ENCODE measurements at regions not wholly inside any gene's neighbourhood (a gene's known extent, or its start where the extent isn't known, plus 50 kb on each side); places are given as distances from the start of the nearest gene placed in this dataset. TPM values are rescaled to one million over a fixed set of nuclear protein-coding genes. Genes with fewer than 3 reads are reported as not detected.

DNA sequence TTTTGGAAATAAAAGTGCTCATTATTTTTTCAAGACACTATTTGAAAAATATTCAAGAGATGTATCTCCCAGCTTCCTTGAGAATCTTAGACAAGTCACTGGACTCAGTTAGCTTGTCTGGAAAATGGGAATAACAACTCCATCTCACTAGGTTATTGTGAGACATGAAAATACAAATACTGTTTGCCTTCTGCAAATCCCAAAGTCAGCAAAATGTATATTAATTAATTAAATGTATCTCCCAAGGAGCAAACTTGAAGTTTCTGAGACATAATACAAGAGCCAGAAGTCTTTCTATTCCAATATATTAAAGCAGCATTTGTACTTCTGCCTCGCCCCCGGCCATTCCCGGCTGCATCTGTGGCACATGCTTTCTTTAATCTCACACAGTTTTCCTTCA, 54.6 kb upstream of the ID4 start:
- DNase-seq (no peak), ATAC-seq (no peak)
- no TSS peak for BruUV-seq (replicated peaks)
- no peaks in the 10 kb centered on the region for H3F3A ChIP-seq (ENCODE audit: low read length, unreplicated experiment)
- no peaks in the 10 kb centered on the region for H3K27me3 ChIP-seq (ENCODE audit: low read length)
- POLR2A ChIA-PET (ENCODE audit: unreplicated experiment): no interaction called here
- H4K20me1 ChIP-seq (ENCODE audit: low read length): no peaks in the 10 kb centered on the region
- H3K27ac ChIP-seq (ENCODE audit: low read length): no peak overlapping the region
- no peak overlapping the region for H3K4me2 ChIP-seq (ENCODE audit: low read length)
- no peaks in the 10 kb centered on the region for H3K9me3 ChIP-seq (ENCODE audit: low read length)
- H3K9ac ChIP-seq (ENCODE audit: low read length): no peak overlapping the region
- H3K9me2 ChIP-seq (replicated peaks; ENCODE audit: low read length): no peaks in the 10 kb centered on the region
- no peak overlapping the region for H2AFZ ChIP-seq (ENCODE audit: low read length)
- no peaks in the 10 kb centered on the region for H3K36me3 ChIP-seq (ENCODE audit: low read depth, low read length)
- no peaks in the 10 kb centered on the region for H3K4me1 ChIP-seq (ENCODE audit: insufficient read depth, low read length)
- TF ChIP-seq EZH2 (IDR thresholded peaks at IDR 0.05; ENCODE audit: low read length, unreplicated experiment): no peak
- no peak for TF ChIP-seq EZH2phosphoT487 (IDR thresholded peaks at IDR 0.05; ENCODE audit: borderline replicate concordance, low read length)
- TF ChIP-seq, protein P1, sequence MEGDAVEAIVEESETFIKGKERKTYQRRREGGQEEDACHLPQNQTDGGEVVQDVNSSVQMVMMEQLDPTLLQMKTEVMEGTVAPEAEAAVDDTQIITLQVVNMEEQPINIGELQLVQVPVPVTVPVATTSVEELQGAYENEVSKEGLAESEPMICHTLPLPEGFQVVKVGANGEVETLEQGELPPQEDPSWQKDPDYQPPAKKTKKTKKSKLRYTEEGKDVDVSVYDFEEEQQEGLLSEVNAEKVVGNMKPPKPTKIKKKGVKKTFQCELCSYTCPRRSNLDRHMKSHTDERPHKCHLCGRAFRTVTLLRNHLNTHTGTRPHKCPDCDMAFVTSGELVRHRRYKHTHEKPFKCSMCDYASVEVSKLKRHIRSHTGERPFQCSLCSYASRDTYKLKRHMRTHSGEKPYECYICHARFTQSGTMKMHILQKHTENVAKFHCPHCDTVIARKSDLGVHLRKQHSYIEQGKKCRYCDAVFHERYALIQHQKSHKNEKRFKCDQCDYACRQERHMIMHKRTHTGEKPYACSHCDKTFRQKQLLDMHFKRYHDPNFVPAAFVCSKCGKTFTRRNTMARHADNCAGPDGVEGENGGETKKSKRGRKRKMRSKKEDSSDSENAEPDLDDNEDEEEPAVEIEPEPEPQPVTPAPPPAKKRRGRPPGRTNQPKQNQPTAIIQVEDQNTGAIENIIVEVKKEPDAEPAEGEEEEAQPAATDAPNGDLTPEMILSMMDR (conservative IDR thresholded peaks at IDR 0.05; ENCODE audit: low read depth, low read length): no peak
- CTCF ChIA-PET: no interaction called here
- intact Hi-C loops (cut with micrococcal nuclease): no loop called here
- H3K4me3 ChIP-seq (ENCODE audit: low read length): no peak overlapping the region
- no peaks in the 10 kb centered on the region for H3K79me2 ChIP-seq (ENCODE audit: low read length)

Small RNA genes in the stretch of these regions (microRNA-seq; reads per million reads assigned to microRNA genes)
- gene MIR548A1 (ENCODE audit: unreplicated experiment): not detected

Data from PC-3 (cell line).